ENCODE measurements at regions not wholly inside any gene's neighbourhood (a gene's known extent, or its start where the extent isn't known, plus 50 kb on each side); places are given as distances from the start of the nearest gene placed in this dataset.

- TF ChIP-seq CTCF (optimal IDR thresholded peaks at IDR 0.05 in 1 of 3, IDR thresholded peaks at IDR 0.05 in 1 of 3, conservative IDR thresholded peaks at IDR 0.05 in 1 of 3; ENCODE audit: extremely low read depth in 1 of 3, insufficient read depth in 2 of 3, low read length in 3 of 3) = no peak
- no peak for TF ChIP-seq EZH2 (IDR thresholded peaks at IDR 0.05; ENCODE audit: low read length)
Observed at GRCh38 chr17:79136596-79136995, 62.0 kb downstream of the ENGASE start.

All from keratinocyte (primary cell).